ENCODE measurements at regions not wholly inside any gene's neighbourhood (a gene's known extent, or its start where the extent isn't known, plus 50 kb on each side); places are given as distances from the start of the nearest gene placed in this dataset.

- DNase-seq (ENCODE audit: low spot score in 2 of 2, unreplicated experiment in 2 of 2), result no peak
- Mint-ChIP-seq H3K27me3 (ENCODE audit: low read depth) (peaks cover 93% of the 10 kb centered on the region), H3K4me3 (no peak overlapping the region), H3K27ac (no peak overlapping the region), H3K4me1 (peaks cover 15% of the 10 kb centered on the region), H3K9me3 (no peaks in the 10 kb centered on the region), H3K36me3 (no peaks in the 10 kb centered on the region)
- TF ChIP-seq, protein P1, sequence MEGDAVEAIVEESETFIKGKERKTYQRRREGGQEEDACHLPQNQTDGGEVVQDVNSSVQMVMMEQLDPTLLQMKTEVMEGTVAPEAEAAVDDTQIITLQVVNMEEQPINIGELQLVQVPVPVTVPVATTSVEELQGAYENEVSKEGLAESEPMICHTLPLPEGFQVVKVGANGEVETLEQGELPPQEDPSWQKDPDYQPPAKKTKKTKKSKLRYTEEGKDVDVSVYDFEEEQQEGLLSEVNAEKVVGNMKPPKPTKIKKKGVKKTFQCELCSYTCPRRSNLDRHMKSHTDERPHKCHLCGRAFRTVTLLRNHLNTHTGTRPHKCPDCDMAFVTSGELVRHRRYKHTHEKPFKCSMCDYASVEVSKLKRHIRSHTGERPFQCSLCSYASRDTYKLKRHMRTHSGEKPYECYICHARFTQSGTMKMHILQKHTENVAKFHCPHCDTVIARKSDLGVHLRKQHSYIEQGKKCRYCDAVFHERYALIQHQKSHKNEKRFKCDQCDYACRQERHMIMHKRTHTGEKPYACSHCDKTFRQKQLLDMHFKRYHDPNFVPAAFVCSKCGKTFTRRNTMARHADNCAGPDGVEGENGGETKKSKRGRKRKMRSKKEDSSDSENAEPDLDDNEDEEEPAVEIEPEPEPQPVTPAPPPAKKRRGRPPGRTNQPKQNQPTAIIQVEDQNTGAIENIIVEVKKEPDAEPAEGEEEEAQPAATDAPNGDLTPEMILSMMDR (IDR thresholded peaks at IDR 0.05; ENCODE audit: unreplicated experiment), result no peak
These were observed 91.4 kb upstream of the CTTNBP2NL start for GRCh38 chr1:112304612-112305011.

DNA sequence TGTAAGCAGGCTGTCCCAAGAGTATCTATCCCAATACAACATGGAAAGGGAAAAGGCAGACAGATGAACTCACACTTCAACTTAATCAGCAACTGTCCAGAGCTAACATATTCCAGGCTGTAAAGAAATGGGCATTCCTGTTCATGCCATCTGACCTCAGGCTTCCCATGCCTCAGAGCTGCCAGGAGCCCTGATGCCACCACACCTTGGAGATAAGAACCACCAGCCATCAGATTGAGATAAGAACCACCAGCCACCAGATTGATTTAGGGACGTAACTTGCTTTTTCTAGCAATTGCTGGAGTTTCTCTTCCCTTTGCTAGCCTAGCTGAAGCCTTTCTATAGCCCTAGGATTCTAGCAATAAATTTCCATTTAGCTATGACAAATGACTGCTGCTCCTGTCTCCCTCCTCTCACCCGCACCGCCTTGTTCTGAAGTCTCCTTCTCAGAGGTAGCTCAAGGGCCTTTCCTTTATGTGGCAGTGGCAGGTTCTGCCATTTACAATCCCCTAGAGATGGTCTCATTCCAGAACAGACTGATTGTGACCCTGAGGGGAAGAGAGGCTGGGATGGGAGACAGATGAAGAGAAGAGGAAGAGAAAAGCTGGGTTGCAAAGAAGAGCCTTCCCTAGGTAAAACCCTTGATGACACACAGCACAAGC lies 88.0 kb upstream of the CTTNBP2NL start:
- DNase-seq (ENCODE audit: low spot score in 2 of 2, unreplicated experiment in 2 of 2), result no peak
- H3K36me3 Mint-ChIP-seq, result no peaks in the 10 kb centered on the region

DNA sequence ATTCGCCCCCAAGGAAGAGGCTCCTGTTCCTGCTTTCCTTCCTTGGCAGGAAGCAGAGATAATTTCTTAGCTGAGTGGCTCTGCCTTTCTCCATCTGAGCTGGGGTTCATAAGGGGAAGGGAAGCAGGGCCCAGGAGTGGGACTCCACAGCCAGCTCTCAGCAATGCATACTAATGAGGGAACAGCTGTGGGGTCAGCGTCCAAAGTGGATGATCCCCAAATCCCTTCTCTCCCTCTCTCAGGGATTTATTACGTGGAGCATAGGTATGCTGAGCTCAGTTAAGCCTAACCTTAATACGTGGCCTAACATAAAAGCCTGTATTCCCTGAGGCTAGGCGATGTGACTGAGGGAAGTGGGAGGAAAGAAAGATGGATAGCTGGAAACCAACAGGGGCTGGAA lies 87.3 kb upstream of the CTTNBP2NL start:
- no peak overlapping the region for H3K4me3 Mint-ChIP-seq
- H3K9me3 Mint-ChIP-seq, result no peaks in the 10 kb centered on the region
- TF ChIP-seq, protein P1 (IDR thresholded peaks at IDR 0.05; ENCODE audit: unreplicated experiment), result no peak
- H3K27me3 Mint-ChIP-seq (ENCODE audit: low read depth), result peaks cover 93% of the 10 kb centered on the region
- H3K27ac Mint-ChIP-seq, result no peak overlapping the region
- no peaks in the 10 kb centered on the region for H3K36me3 Mint-ChIP-seq
- no peak for DNase-seq (ENCODE audit: low spot score in 2 of 2, unreplicated experiment in 2 of 2)
- peaks cover 15% of the 10 kb centered on the region for H3K4me1 Mint-ChIP-seq

More for the DNA sequence above, 88.0 kb upstream of the CTTNBP2NL start:
- H3K27me3 Mint-ChIP-seq (ENCODE audit: low read depth), result peaks cover 93% of the 10 kb centered on the region
- no peak overlapping the region for H3K27ac Mint-ChIP-seq
- no peaks in the 10 kb centered on the region for H3K9me3 Mint-ChIP-seq
- H3K4me1 Mint-ChIP-seq, result peaks cover 15% of the 10 kb centered on the region
- H3K4me3 Mint-ChIP-seq, result no peak overlapping the region
- TF ChIP-seq, protein P1 (IDR thresholded peaks at IDR 0.05; ENCODE audit: unreplicated experiment), result no peak

DNA sequence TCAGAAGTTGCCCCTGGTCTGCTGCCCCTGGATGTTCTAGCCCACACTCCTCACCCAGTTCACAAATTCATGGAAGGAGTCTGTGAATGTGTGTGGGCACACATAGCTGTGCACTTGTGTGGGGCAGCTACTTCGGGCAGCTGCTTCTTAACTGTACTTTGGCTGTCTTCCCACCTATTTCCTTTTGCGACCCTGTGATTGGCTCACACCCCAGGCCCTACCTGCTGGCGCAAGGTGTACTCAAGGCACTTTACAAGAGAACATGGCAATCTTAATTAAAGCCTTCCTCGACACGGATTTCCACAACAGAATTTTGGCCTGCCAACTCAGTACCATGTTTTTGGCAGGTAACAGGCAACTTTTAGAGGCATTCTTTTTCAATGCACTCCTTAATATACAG lies 86.5 kb upstream of the CTTNBP2NL start:
- H3K27me3 Mint-ChIP-seq (ENCODE audit: low read depth), result peaks cover 93% of the 10 kb centered on the region
- H3K27ac Mint-ChIP-seq, result no peak overlapping the region
- peaks cover 15% of the 10 kb centered on the region for H3K4me1 Mint-ChIP-seq
- no peak overlapping the region for H3K4me3 Mint-ChIP-seq
- DNase-seq (ENCODE audit: low spot score in 2 of 2, unreplicated experiment in 2 of 2), result no peak
- TF ChIP-seq, protein P1 (IDR thresholded peaks at IDR 0.05; ENCODE audit: unreplicated experiment), result no peak
- H3K9me3 Mint-ChIP-seq, result no peaks in the 10 kb centered on the region
- no peaks in the 10 kb centered on the region for H3K36me3 Mint-ChIP-seq

- Mint-ChIP-seq H3K27ac (no peak overlapping the region), H3K9me3 (no peaks in the 10 kb centered on the region), H3K4me3 (no peak overlapping the region), H3K27me3 (ENCODE audit: low read depth) (peaks cover 78% of the 10 kb centered on the region), H3K4me1 (peaks cover 28% of the 10 kb centered on the region), H3K36me3 (no peaks in the 10 kb centered on the region)
- TF ChIP-seq, protein P1 (IDR thresholded peaks at IDR 0.05; ENCODE audit: unreplicated experiment), result no peak
- DNase-seq (ENCODE audit: low spot score in 2 of 2, unreplicated experiment in 2 of 2), result no peak
These were observed 83.7 kb upstream of the CTTNBP2NL start for GRCh38 chr1:112312315-112312714.

Data from mesothelial cell of epicardium (in vitro differentiated cells).